ENCODE measurements at regions not wholly inside any gene's neighbourhood (a gene's known extent, or its start where the extent isn't known, plus 50 kb on each side); places are given as distances from the start of the nearest gene placed in this dataset.

DNA sequence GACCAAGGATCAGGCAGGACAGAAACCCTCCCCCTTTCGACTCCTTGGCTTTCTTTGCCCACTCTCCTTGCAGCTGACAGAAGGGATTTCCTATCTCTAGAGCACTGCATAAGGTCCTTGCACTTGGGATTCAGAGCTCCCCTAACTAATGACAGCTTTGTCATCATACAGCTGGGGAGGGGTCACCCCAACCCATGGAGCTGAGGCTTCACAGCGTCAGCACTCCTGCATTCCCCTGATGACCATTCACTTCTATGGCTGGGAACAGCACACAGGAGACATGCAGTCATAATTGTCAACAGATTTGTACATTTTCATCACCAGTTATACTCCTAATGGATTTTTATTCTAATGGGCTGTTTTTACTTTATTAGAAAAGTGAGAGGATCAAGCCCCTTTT, 161.7 kb upstream of the C1orf87 start:
- Histone ChIP-seq H3K4me1 (no peaks in the 10 kb centered on the region), H3K27ac (no peak overlapping the region), H3K27me3 (no peaks in the 10 kb centered on the region), H3K4me3 (no peak overlapping the region), H3K9me3 (no peaks in the 10 kb centered on the region), H3K36me3 (no peaks in the 10 kb centered on the region)
- DNase-seq, result no peak
- intact Hi-C loops (cut with DNase I), result no loop called here
- TF ChIP-seq, protein P1, sequence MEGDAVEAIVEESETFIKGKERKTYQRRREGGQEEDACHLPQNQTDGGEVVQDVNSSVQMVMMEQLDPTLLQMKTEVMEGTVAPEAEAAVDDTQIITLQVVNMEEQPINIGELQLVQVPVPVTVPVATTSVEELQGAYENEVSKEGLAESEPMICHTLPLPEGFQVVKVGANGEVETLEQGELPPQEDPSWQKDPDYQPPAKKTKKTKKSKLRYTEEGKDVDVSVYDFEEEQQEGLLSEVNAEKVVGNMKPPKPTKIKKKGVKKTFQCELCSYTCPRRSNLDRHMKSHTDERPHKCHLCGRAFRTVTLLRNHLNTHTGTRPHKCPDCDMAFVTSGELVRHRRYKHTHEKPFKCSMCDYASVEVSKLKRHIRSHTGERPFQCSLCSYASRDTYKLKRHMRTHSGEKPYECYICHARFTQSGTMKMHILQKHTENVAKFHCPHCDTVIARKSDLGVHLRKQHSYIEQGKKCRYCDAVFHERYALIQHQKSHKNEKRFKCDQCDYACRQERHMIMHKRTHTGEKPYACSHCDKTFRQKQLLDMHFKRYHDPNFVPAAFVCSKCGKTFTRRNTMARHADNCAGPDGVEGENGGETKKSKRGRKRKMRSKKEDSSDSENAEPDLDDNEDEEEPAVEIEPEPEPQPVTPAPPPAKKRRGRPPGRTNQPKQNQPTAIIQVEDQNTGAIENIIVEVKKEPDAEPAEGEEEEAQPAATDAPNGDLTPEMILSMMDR (IDR thresholded peaks at IDR 0.05), result no peak
- TF ChIP-seq POLR2AphosphoS5 (IDR thresholded peaks at IDR 0.05) (no peak), EP300 (IDR thresholded peaks at IDR 0.05) (no peak), POLR2A (IDR thresholded peaks at IDR 0.05) (no peak)
- 83 to 85% methylated on average over 2 of the region's 2 CpGs for WGBS, 2 donors

DNA sequence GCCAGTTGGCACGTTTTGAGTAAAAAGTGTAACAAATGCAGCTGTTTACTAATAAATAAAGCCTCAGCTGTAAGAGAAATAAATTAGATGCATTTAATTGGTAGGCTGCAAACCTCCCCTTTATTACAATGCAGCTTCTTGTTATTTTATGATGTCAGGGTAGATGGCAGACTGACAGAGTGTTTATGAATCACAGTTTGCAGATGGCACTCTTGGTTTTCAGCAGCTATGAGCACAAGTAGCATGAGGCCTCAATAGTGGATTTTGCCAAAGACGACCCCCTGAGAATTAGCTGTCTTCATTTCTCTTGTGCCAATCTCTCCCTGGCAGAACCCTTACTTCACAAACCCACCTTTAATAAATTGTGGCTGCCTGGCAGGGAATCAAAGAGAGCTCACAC, 161.2 kb upstream of the C1orf87 start:
- H3K4me3 ChIP-seq, result no peak overlapping the region
- WGBS, 2 donors, result 73 to 74% methylated on average over 2 of the region's 2 CpGs
- no peaks in the 10 kb centered on the region for H3K27me3 ChIP-seq
- H3K4me1 ChIP-seq, result no peaks in the 10 kb centered on the region
- H3K27ac ChIP-seq, result no peak overlapping the region
- no peaks in the 10 kb centered on the region for H3K9me3 ChIP-seq
- no peak for TF ChIP-seq POLR2AphosphoS5 (IDR thresholded peaks at IDR 0.05)
- no peak for TF ChIP-seq EP300 (IDR thresholded peaks at IDR 0.05)
- TF ChIP-seq, protein P1 (IDR thresholded peaks at IDR 0.05), result no peak
- TF ChIP-seq POLR2A (IDR thresholded peaks at IDR 0.05), result no peak
- no peaks in the 10 kb centered on the region for H3K36me3 ChIP-seq
- no peak for DNase-seq
- intact Hi-C loops (cut with DNase I), result no loop called here

DNA sequence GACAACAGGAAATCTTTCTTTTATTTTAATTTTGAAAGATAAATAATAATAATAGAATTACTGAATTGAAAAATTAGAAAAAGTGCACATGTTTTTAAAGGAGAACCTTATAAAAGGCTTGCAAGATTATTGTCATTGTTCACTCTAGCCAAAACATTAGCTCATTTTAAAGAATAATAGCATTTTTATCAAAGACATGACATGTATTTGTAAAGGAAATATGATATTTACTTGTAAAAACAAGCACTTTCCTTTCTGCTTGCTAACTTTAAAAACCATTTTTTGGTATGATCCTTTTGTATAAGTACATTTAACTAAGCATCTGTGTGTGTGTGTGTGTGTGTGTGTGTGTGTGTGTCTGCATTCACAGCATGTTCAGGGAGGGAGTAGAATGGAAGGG, 156.3 kb upstream of the C1orf87 start:
- TF ChIP-seq EP300 (IDR thresholded peaks at IDR 0.05), result no peak
- H3K27ac ChIP-seq, result no peak overlapping the region
- H3K27me3 ChIP-seq, result no peaks in the 10 kb centered on the region
- intact Hi-C loops (cut with DNase I), result no loop called here
- DNase-seq, result no peak
- H3K9me3 ChIP-seq, result no peaks in the 10 kb centered on the region
- H3K4me3 ChIP-seq, result no peak overlapping the region
- no peaks in the 10 kb centered on the region for H3K36me3 ChIP-seq
- H3K4me1 ChIP-seq, result no peaks in the 10 kb centered on the region

DNA sequence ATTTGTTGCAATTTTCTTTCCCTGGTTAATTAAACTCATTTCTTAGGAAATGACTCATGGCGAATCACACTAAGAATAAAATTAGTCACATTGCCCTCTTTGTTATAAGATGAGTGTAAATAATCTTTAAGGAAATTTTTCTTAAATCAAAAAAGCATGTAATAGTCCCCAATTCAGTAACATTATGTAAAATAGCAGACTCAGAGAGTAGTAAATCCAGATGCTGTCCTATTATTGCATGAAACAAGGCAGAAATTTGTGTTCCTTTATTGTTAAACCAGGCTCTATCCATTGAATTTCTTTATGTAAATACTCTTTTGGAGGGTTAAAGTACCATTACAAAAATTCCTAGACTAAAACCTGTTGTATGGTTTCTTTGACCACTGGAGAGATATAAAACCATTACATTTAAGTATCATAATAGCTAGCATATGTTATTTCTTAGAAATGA, 154.5 kb upstream of the C1orf87 start:
- intact Hi-C loops (cut with DNase I), result no loop called here
- no peaks in the 10 kb centered on the region for H3K27me3 ChIP-seq
- 91 to 92% methylated on average over 1 of the region's 1 CpG for WGBS, 2 donors
- H3K36me3 ChIP-seq, result no peaks in the 10 kb centered on the region
- H3K4me1 ChIP-seq, result no peaks in the 10 kb centered on the region
- TF ChIP-seq EP300 (IDR thresholded peaks at IDR 0.05) (no peak), POLR2A (IDR thresholded peaks at IDR 0.05) (no peak)
- TF ChIP-seq, protein P1 (IDR thresholded peaks at IDR 0.05), result no peak
- no peak overlapping the region for H3K4me3 ChIP-seq
- H3K27ac ChIP-seq, result no peak overlapping the region
- DNase-seq, result no peak
- H3K9me3 ChIP-seq, result no peaks in the 10 kb centered on the region

DNA sequence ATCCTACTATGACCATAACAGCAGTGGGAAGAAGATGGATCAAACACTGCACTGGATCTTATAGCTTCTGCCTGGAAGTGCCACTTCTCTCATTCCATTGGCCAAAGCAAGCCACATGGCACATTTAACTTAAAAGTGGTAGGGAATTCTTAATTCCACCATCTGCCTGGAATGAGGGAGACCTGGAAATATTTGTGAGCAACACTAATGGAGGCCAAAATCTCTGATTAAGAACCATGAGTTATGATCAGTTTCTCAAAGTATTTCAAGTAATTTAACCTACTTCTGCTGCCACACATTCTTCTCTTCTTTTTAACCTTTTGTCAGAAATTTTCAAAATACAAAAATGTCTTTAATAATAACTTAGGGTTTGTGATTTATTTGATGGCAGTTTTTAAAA, 154.0 kb upstream of the C1orf87 start:
- H3K36me3 ChIP-seq, result no peaks in the 10 kb centered on the region
- intact Hi-C loops (cut with DNase I), result no loop called here
- no peak for DNase-seq

More for the DNA sequence above, 154.0 kb upstream of the C1orf87 start:
- no peaks in the 10 kb centered on the region for H3K9me3 ChIP-seq
- H3K4me1 ChIP-seq, result no peaks in the 10 kb centered on the region
- TF ChIP-seq, protein P1 (IDR thresholded peaks at IDR 0.05), result no peak
- TF ChIP-seq POLR2AphosphoS5 (IDR thresholded peaks at IDR 0.05) (no peak), EP300 (IDR thresholded peaks at IDR 0.05) (no peak), POLR2A (IDR thresholded peaks at IDR 0.05) (no peak)
- H3K4me3 ChIP-seq, result no peak overlapping the region
- H3K27ac ChIP-seq, result no peak overlapping the region
- H3K27me3 ChIP-seq, result no peaks in the 10 kb centered on the region
